ENCODE measurements at regions not wholly inside any gene's neighbourhood (a gene's known extent, or its start where the extent isn't known, plus 50 kb on each side); places are given as distances from the start of the nearest gene placed in this dataset.
A peak's percentile ranks its signal among the peaks of the same experiment; 100 is the strongest.

- no peaks in the 10 kb centered on the region for H3K79me2 ChIP-seq (replicated peaks; ENCODE audit: insufficient read depth)
- H3K27ac ChIP-seq (ENCODE audit: low read depth), result no peak overlapping the region
- no peak overlapping the region for H2AFZ ChIP-seq
- no peaks in the 10 kb centered on the region for H3K27me3 ChIP-seq (ENCODE audit: insufficient read depth)
- DNase-seq (ENCODE audit: low spot score) (no peak), ATAC-seq (no peak)
- no peaks in the 10 kb centered on the region for H3K9me3 Mint-ChIP-seq
- H3K4me1 ChIP-seq (ENCODE audit: insufficient read depth), result no peaks in the 10 kb centered on the region
- H3K27me3 Mint-ChIP-seq (ENCODE audit: insufficient read depth, low read depth, poor library complexity), result no peaks in the 10 kb centered on the region
- no peaks in the 10 kb centered on the region for H3F3A ChIP-seq (replicated peaks; ENCODE audit: low read depth)
- no peak overlapping the region for H3K4me2 ChIP-seq
- no peaks in the 10 kb centered on the region for H3K9me2 ChIP-seq (ENCODE audit: insufficient read depth)
- H4K20me1 ChIP-seq (replicated peaks; ENCODE audit: insufficient read depth), result no peaks in the 10 kb centered on the region
- peaks cover 4% of the 10 kb centered on the region; the same call in 1 of the 3 replicates for H3K4me1 Mint-ChIP-seq
- H3K4me3 Mint-ChIP-seq, result no peak overlapping the region
- no peak overlapping the region for H3K4me3 ChIP-seq
- no peaks in the 10 kb centered on the region for H3K36me3 Mint-ChIP-seq (ENCODE audit: low read depth)
- no peak for TF ChIP-seq ZNF114 (CRISPR knock-in tag; IDR thresholded peaks at IDR 0.05)
- TF ChIP-seq EZH2phosphoT487 (IDR thresholded peaks at IDR 0.05; ENCODE audit: unreplicated experiment), result no peak
- TF ChIP-seq POLR2AphosphoS5 (IDR thresholded peaks at IDR 0.05; ENCODE audit: low read depth), result no peak
- TF ChIP-seq JUNB (IDR thresholded peaks at IDR 0.05; ENCODE audit: unreplicated experiment), result no peak
- no peak for TF ChIP-seq REST (IDR thresholded peaks at IDR 0.05; ENCODE audit: unreplicated experiment)
- no peak for TF ChIP-seq EZH2 (IDR thresholded peaks at IDR 0.05; ENCODE audit: low read depth, unreplicated experiment)
- no peak for TF ChIP-seq STAT1 (IDR thresholded peaks at IDR 0.05; ENCODE audit: unreplicated experiment)
- TF ChIP-seq CTCF (conservative IDR thresholded peaks at IDR 0.05; ENCODE audit: low read depth in 2 of 2), result no peak
- TF ChIP-seq CREB1 (CRISPR knock-in tag; IDR thresholded peaks at IDR 0.05; ENCODE audit: low read depth), result no peak
- no peak for TF ChIP-seq NANOG (IDR thresholded peaks at IDR 0.05; ENCODE audit: borderline replicate concordance)
- no peaks in the 10 kb centered on the region for H3K36me3 ChIP-seq (ENCODE audit: insufficient read depth)
- H3K27ac Mint-ChIP-seq, result no peak overlapping the region
Observed at GRCh38 chr3:28986922-28987321, 293.9 kb upstream of the RBMS3 start.

- Histone ChIP-seq H3K9me2 (ENCODE audit: insufficient read depth) (no peaks in the 10 kb centered on the region), H4K20me1 (replicated peaks; ENCODE audit: insufficient read depth) (no peaks in the 10 kb centered on the region), H3K4me3 (no peak overlapping the region), H3F3A (replicated peaks; ENCODE audit: low read depth) (no peaks in the 10 kb centered on the region), H2AFZ (peak overlapping the region; percentile 56; the same call in 1 of the 2 replicates), H3K4me1 (ENCODE audit: insufficient read depth) (no peaks in the 10 kb centered on the region), H3K79me2 (replicated peaks; ENCODE audit: insufficient read depth) (no peaks in the 10 kb centered on the region), H3K36me3 (ENCODE audit: insufficient read depth) (no peaks in the 10 kb centered on the region), H3K27ac (ENCODE audit: low read depth) (no peak overlapping the region), H3K4me2 (no peak overlapping the region), H3K27me3 (ENCODE audit: insufficient read depth) (no peaks in the 10 kb centered on the region)
- H3K27me3 Mint-ChIP-seq (ENCODE audit: insufficient read depth, low read depth, poor library complexity), result no peaks in the 10 kb centered on the region
- peaks cover 4% of the 10 kb centered on the region; the same call in 1 of the 3 replicates for H3K4me1 Mint-ChIP-seq
- H3K27ac Mint-ChIP-seq, result no peak overlapping the region
- no peaks in the 10 kb centered on the region for H3K9me3 Mint-ChIP-seq
- no peaks in the 10 kb centered on the region for H3K36me3 Mint-ChIP-seq (ENCODE audit: low read depth)
- ATAC-seq (no peak), DNase-seq (ENCODE audit: low spot score) (no peak)
- H3K4me3 Mint-ChIP-seq, result no peak overlapping the region
- no peak for TF ChIP-seq STAT1 (IDR thresholded peaks at IDR 0.05; ENCODE audit: unreplicated experiment)
- no peak for TF ChIP-seq EZH2phosphoT487 (IDR thresholded peaks at IDR 0.05; ENCODE audit: unreplicated experiment)
- no peak for TF ChIP-seq ETS1 (IDR thresholded peaks at IDR 0.05)
Observed at GRCh38 chr3:28989646-28990089, 291.2 kb upstream of the RBMS3 start.
